H9 (cell line): ENCODE measurements at regions not wholly inside any gene's neighbourhood (a gene's known extent, or its start where the extent isn't known, plus 50 kb on each side); places are given as distances from the start of the nearest gene placed in this dataset.

Source experiments
- DNase-seq: peaks from one replicate; pipeline ENCODE4 v3.0.0-alpha.2; 2017
- H2AFZ ChIP-seq: one replicate; pipeline ENCODE4 v1.6.1; 2013; ENCODE audit warnings: mild to moderate bottlenecking, low read length, control low read depth, moderate library complexity
- H2AK5ac ChIP-seq: 2 replicates; pipeline ENCODE4 v1.6.1; 2013; ENCODE audit warnings: low read length, control low read depth, mixed read lengths; ENCODE audit not compliant: insufficient read length
- H2BK120ac ChIP-seq: one replicate; pipeline ENCODE4 v1.6.1; 2013; ENCODE audit warnings: low read depth, mild to moderate bottlenecking, low read length, control low read depth, inconsistent platforms; ENCODE audit not compliant: poor library complexity, severe bottlenecking
- H2BK12ac ChIP-seq: 2 replicates; pipeline ENCODE4 v1.6.1; 2013; ENCODE audit warnings: low read length, control low read depth, mixed read lengths, low read depth; ENCODE audit not compliant: insufficient read length
- H2BK15ac ChIP-seq: 2 replicates; pipeline ENCODE4 v1.6.1; 2013; ENCODE audit warnings: low read depth, low read length, control low read depth
- H2BK20ac ChIP-seq: one replicate; pipeline ENCODE4 v1.6.1; 2013; ENCODE audit warnings: low read depth, mild to moderate bottlenecking, low read length, control low read depth, inconsistent platforms; ENCODE audit not compliant: poor library complexity, severe bottlenecking
- H2BK5ac ChIP-seq: 2 replicates; pipeline ENCODE4 v1.6.1; 2013; ENCODE audit warnings: low read length, control low read depth, mixed read lengths; ENCODE audit not compliant: insufficient read length
- H3K14ac ChIP-seq: 2 replicates; pipeline ENCODE4 v1.6.1; 2013; ENCODE audit warnings: low read length, control low read depth; ENCODE audit not compliant: insufficient read depth
- H3K18ac ChIP-seq: 2 replicates; pipeline ENCODE4 v1.6.1; 2013; ENCODE audit warnings: low read depth, mild to moderate bottlenecking, mixed read lengths, low read length, control low read depth; ENCODE audit not compliant: insufficient read length
- H3K23ac ChIP-seq: 2 replicates; pipeline ENCODE4 v1.6.1; 2013; ENCODE audit warnings: low read length, control low read depth, mixed read lengths, low read depth; ENCODE audit not compliant: insufficient read length
- H3K23me2 ChIP-seq: 2 replicates; pipeline ENCODE4 v1.6.1; 2013; ENCODE audit warnings: low read depth, mild to moderate bottlenecking, mixed read lengths, low read length, control low read depth; ENCODE audit not compliant: insufficient read length, poor library complexity, severe bottlenecking
- H3K27ac ChIP-seq: 2 replicates; pipeline ENCODE4 v1.5.1; 2013; ENCODE audit warnings: low read length, control low read depth, mixed read lengths, low read depth; ENCODE audit not compliant: insufficient read length
- H3K27me3 ChIP-seq: 2 replicates; pipeline ENCODE4 v1.6.1; 2013; ENCODE audit warnings: low read length, control low read depth, inconsistent platforms; ENCODE audit not compliant: insufficient read depth
- H3K4ac ChIP-seq: 2 replicates; pipeline ENCODE4 v1.6.1; 2013; ENCODE audit warnings: low read depth, mild to moderate bottlenecking, control low read depth, inconsistent platforms, low read length, moderate library complexity
- H3K4me1 ChIP-seq: 2 replicates; pipeline ENCODE4 v1.6.1; 2013; ENCODE audit warnings: low read length, control low read depth, inconsistent platforms; ENCODE audit not compliant: insufficient read depth
- H3K4me2 ChIP-seq: 2 replicates; pipeline ENCODE4 v1.6.1; 2013; ENCODE audit warnings: low read length, control low read depth, mixed read lengths; ENCODE audit not compliant: insufficient read length, insufficient read depth
- H3K56ac ChIP-seq: 2 replicates; pipeline ENCODE4 v1.6.1; 2013; ENCODE audit warnings: low read depth, mild to moderate bottlenecking, mixed read lengths, low read length, control low read depth; ENCODE audit not compliant: insufficient read length
- H3K79me1 ChIP-seq: 2 replicates; pipeline ENCODE4 v1.6.1; 2013; ENCODE audit warnings: low read depth, mild to moderate bottlenecking, moderate library complexity, low read length, control low read depth, inconsistent platforms; ENCODE audit not compliant: insufficient read depth, poor library complexity, severe bottlenecking
- H3K79me2 ChIP-seq: 2 replicates; pipeline ENCODE4 v1.6.1; 2013; ENCODE audit warnings: low read length, control low read depth, inconsistent platforms; ENCODE audit not compliant: insufficient read depth
- H3K9ac ChIP-seq: 2 replicates; pipeline ENCODE4 v1.6.1; 2013; ENCODE audit warnings: low read length, control low read depth, mixed read lengths; ENCODE audit not compliant: insufficient read length; ENCODE audit errors: extremely low read depth
- H3K9me3 ChIP-seq: one replicate; pipeline ENCODE4 v1.6.1; 2013; ENCODE audit warnings: low read depth, low read length, inconsistent platforms; ENCODE audit not compliant: control insufficient read depth
- H3T11ph ChIP-seq: one replicate; pipeline ENCODE4 v1.6.1; 2013; ENCODE audit warnings: mild to moderate bottlenecking, low read length, control low read depth, inconsistent platforms
- H4K20me1 ChIP-seq: one replicate; pipeline ENCODE4 v1.6.1; 2013; ENCODE audit not compliant: control insufficient read depth, insufficient read length, insufficient read depth
- H4K5ac ChIP-seq: 2 replicates; pipeline ENCODE4 v1.6.1; 2013; ENCODE audit warnings: low read depth, mild to moderate bottlenecking, mixed read lengths, low read length, control low read depth; ENCODE audit not compliant: insufficient read length
- H4K8ac ChIP-seq: replicated peaks from 2 replicates; pipeline ENCODE4 v1.6.1; 2013; ENCODE audit warnings: low read length, control low read depth, mixed read lengths, low read depth; ENCODE audit not compliant: insufficient read length
- H4K91ac ChIP-seq: 2 replicates; pipeline ENCODE4 v1.6.1; 2013; ENCODE audit warnings: low read depth, mild to moderate bottlenecking, moderate library complexity, mixed read lengths, low read length, control low read depth; ENCODE audit not compliant: insufficient read length
- H3K27ac Mint-ChIP-seq, 3 experiments: 2 replicates in 2 of 3; 3 replicates in 1 of 3; pipeline ENCODE4 v1.8.0; 2020 to 2021; ENCODE audit warnings: mixed read lengths in 3 of 3, mild to moderate bottlenecking in 1 of 3, moderate library complexity in 1 of 3
- H3K27me3 Mint-ChIP-seq: 2 replicates; pipeline ENCODE4 v1.8.0; 2021; ENCODE audit warnings: low read depth, mild to moderate bottlenecking, moderate library complexity, mixed read lengths
- H3K36me3 Mint-ChIP-seq, 3 experiments: 2 replicates in 2 of 3; 3 replicates in 1 of 3; pipeline ENCODE4 v1.8.0; 2020 to 2021; ENCODE audit warnings: low read depth in 3 of 3, mixed read lengths in 3 of 3; ENCODE audit not compliant: insufficient read depth in 1 of 3
- H3K4me1 Mint-ChIP-seq, 2 experiments: 2 replicates each; pipeline ENCODE4 v1.8.0; 2020; ENCODE audit warnings: mixed read lengths in 2 of 2
- H3K4me3 Mint-ChIP-seq, 2 experiments: 2 replicates in 1 of 2; 3 replicates in 1 of 2; pipeline ENCODE4 v1.8.0; 2020 to 2021; ENCODE audit warnings: mild to moderate bottlenecking in 2 of 2, mixed read lengths in 2 of 2, moderate library complexity in 1 of 2
- H3K9me3 Mint-ChIP-seq, 2 experiments: 2 replicates in 1 of 2; 3 replicates in 1 of 2; pipeline ENCODE4 v1.8.0; 2020; ENCODE audit warnings: mild to moderate bottlenecking in 2 of 2, mixed read lengths in 2 of 2, moderate library complexity in 1 of 2
- TF ChIP-seq, protein P1 (sequence below): fragments of 200-600 bp; sonication (generic); conservative IDR thresholded peaks from 3 replicates; pipeline ENCODE4 v1.8.0; 2021; ENCODE audit warnings: antibody characterized with exemption, mild to moderate bottlenecking

- Histone ChIP-seq H3K4me1 (no peaks in the 10 kb centered on the region), H2AFZ (no peak overlapping the region), H3K79me2 (no peaks in the 10 kb centered on the region), H3K4ac (no peak overlapping the region), H3K18ac (no peak overlapping the region), H4K5ac (no peak overlapping the region), H2BK12ac (no peak overlapping the region), H3K79me1 (no peaks in the 10 kb centered on the region), H3K9ac (no peak overlapping the region), H4K8ac (no peak overlapping the region), H3K27me3 (no peaks in the 10 kb centered on the region), H2BK120ac (no peak overlapping the region), H3K9me3 (no peaks in the 10 kb centered on the region), H2AK5ac (no peak overlapping the region), H4K91ac (no peak overlapping the region), H3K27ac (no peak overlapping the region), H4K20me1 (no peaks in the 10 kb centered on the region), H3K23ac (no peak overlapping the region), H3T11ph (no peak overlapping the region), H2BK15ac (no peak overlapping the region), H3K23me2 (no peaks in the 10 kb centered on the region), H3K56ac (no peak overlapping the region), H3K14ac (no peak overlapping the region), H2BK5ac (no peak overlapping the region), H2BK20ac (no peak overlapping the region), H3K4me2 (no peak overlapping the region)
- Mint-ChIP-seq H3K27ac (no peak overlapping the region), H3K4me1 (no peaks in the 10 kb centered on the region), H3K4me3 (no peak overlapping the region), H3K9me3 (no peaks in the 10 kb centered on the region), H3K36me3 (no peaks in the 10 kb centered on the region), H3K27me3 (no peaks in the 10 kb centered on the region)
- TF ChIP-seq, protein P1, sequence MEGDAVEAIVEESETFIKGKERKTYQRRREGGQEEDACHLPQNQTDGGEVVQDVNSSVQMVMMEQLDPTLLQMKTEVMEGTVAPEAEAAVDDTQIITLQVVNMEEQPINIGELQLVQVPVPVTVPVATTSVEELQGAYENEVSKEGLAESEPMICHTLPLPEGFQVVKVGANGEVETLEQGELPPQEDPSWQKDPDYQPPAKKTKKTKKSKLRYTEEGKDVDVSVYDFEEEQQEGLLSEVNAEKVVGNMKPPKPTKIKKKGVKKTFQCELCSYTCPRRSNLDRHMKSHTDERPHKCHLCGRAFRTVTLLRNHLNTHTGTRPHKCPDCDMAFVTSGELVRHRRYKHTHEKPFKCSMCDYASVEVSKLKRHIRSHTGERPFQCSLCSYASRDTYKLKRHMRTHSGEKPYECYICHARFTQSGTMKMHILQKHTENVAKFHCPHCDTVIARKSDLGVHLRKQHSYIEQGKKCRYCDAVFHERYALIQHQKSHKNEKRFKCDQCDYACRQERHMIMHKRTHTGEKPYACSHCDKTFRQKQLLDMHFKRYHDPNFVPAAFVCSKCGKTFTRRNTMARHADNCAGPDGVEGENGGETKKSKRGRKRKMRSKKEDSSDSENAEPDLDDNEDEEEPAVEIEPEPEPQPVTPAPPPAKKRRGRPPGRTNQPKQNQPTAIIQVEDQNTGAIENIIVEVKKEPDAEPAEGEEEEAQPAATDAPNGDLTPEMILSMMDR = no peak
- DNase-seq = no peak
Measured at GRCh38 chr3:81851176-81851575, 89.7 kb upstream of the GBE1 start.
